Bronchial epithelial cell (primary cell): ENCODE measurements at regions not wholly inside any gene's neighbourhood (a gene's known extent, or its start where the extent isn't known, plus 50 kb on each side); places are given as distances from the start of the nearest gene placed in this dataset.

Experiments used
- DNase-seq: peaks from one replicate; pipeline ENCODE4 v3.0.0-alpha.2; 2010; ENCODE audit warnings: low read depth
- FAIRE-seq: peaks from 2 replicates; lab custom pipeline; 2011; peaks lifted over from hg19 to GRCh38; lab: Jason Lieb, UNC
- H3K27me3 ChIP-seq: 2 replicates; pipeline ENCODE4 v1.5.1; 2011; ENCODE audit warnings: low read length; ENCODE audit not compliant: control insufficient read depth, insufficient read depth
- H3K36me3 ChIP-seq: 2 replicates; pipeline ENCODE4 v1.5.1; 2011; ENCODE audit warnings: low read length; ENCODE audit not compliant: control insufficient read depth, insufficient read depth
- H3K4me3 ChIP-seq: 2 replicates; pipeline ENCODE4 v1.5.1; 2011; ENCODE audit warnings: mild to moderate bottlenecking, low read depth, low read length, control low read depth
- CTCF ChIP-seq: IDR thresholded peaks from 2 replicates; pipeline ENCODE4 v1.5.1; 2011; ENCODE audit warnings: mild to moderate bottlenecking, moderate library complexity, low read length, control low read depth, inconsistent platforms; ENCODE audit not compliant: insufficient read depth, severe bottlenecking

GRCh38 chr16:48438414-48438813 is 53.2 kb upstream of the SIAH1 start:
- DNase-seq = peak; percentile 73
- no peak for TF ChIP-seq CTCF
- FAIRE-seq = peak; percentile 83
- Histone ChIP-seq H3K27me3 (no peaks in the 10 kb centered on the region), H3K36me3 (no peaks in the 10 kb centered on the region), H3K4me3 (no peak overlapping the region)

- no peak for DNase-seq
- H3K27me3 ChIP-seq = no peaks in the 10 kb centered on the region
- H3K4me3 ChIP-seq = no peak overlapping the region
- no peaks in the 10 kb centered on the region for H3K36me3 ChIP-seq
- FAIRE-seq = no peak
- TF ChIP-seq CTCF = no peak
Measured at GRCh38 chr16:48435906-48436305, 50.7 kb upstream of the SIAH1 start.

- TF ChIP-seq CTCF = no peak
- FAIRE-seq (no peak), DNase-seq (no peak)
- Histone ChIP-seq H3K27me3 (no peaks in the 10 kb centered on the region), H3K4me3 (no peak overlapping the region), H3K36me3 (no peaks in the 10 kb centered on the region)
Measured at GRCh38 chr16:48435318-48435680, 50.1 kb upstream of the SIAH1 start.
